HepG2 (cell line): ENCODE measurements at regions not wholly inside any gene's neighbourhood (a gene's known extent, or its start where the extent isn't known, plus 50 kb on each side); places are given as distances from the start of the nearest gene placed in this dataset.

Experiments used
- ATAC-seq: fragments of 200-7000 bp; cut with Tn5 transposase; 3 replicates; pipeline ENCODE4 v1.9.1; 2020; ENCODE audit warnings: mild to moderate bottlenecking, moderate library complexity
- BruUV-seq: library from RNA; stranded (reverse); fragments of 400-500 nt; replicated peaks from 2 replicates; lab custom pipeline; 2021; lab: Mats Ljungman, UMichigan
- CTCF ChIA-PET: fragments of 300-600 bp; formaldehyde crosslinking; extraction: SDS; loops from one replicate; lab custom pipeline; 2021; ENCODE audit warnings: low total read pairs, inconsistent platforms, low intra/inter-chr PET ratio; lab: Yijun Ruan, JAX
- POLR2A ChIA-PET: fragments of 350-600 bp; sonication (Branson Sonifier 250); formaldehyde crosslinking; loops from one replicate; lab custom pipeline; 2020; ENCODE audit warnings: antibody characterized with exemption, inconsistent platforms; lab: Yijun Ruan, JAX
- DNase-seq: peaks from one replicate; pipeline ENCODE4 v3.0.0-alpha.2; 2015; ENCODE audit warnings: low spot score
- FAIRE-seq: peaks from 3 replicates; lab custom pipeline; 2011; peaks lifted over from hg19 to GRCh38; lab: Jason Lieb, UNC
- H2AFZ ChIP-seq: one replicate; pipeline ENCODE4 v1.6.1; 2011; ENCODE audit warnings: low read length, inconsistent platforms
- H3K27ac ChIP-seq: fragments of 300-600 bp; 3 replicates; pipeline ENCODE4 v1.8.0; 2011; ENCODE audit warnings: mixed run types, mild to moderate bottlenecking, mixed read lengths, low read length, inconsistent platforms; ENCODE audit not compliant: insufficient read depth; ENCODE audit errors: extremely low read length
- H3K27me3 ChIP-seq, 2 experiments: fragments of 200-600 bp in 1 of 2; 2 replicates in 1 of 2; 3 replicates in 1 of 2; pipeline versions ENCODE4 v1.6.0 to v1.8.0; 2011; ENCODE audit warnings: low read length in 2 of 2, mild to moderate bottlenecking in 2 of 2, moderate library complexity in 2 of 2, inconsistent platforms in 1 of 2; ENCODE audit not compliant: insufficient read depth in 2 of 2, control insufficient read depth in 1 of 2
- H3K36me3 ChIP-seq, 2 experiments: fragments of 200-600 bp in 1 of 2; replicated peaks in 1 of 2; 2 replicates in 1 of 2; 3 replicates in 1 of 2; pipeline versions ENCODE4 v1.5.1 to v1.8.0; 2011; ENCODE audit warnings: low read length in 2 of 2, inconsistent platforms in 1 of 2; ENCODE audit not compliant: insufficient read depth in 2 of 2, control insufficient read depth in 1 of 2
- H3K4me1 ChIP-seq: 2 replicates; pipeline ENCODE4 v1.5.1; 2012; ENCODE audit warnings: low read length, inconsistent platforms; ENCODE audit not compliant: insufficient read depth
- H3K4me2 ChIP-seq: 2 replicates; pipeline ENCODE4 v1.6.0; 2011; ENCODE audit warnings: low read depth, low read length, inconsistent platforms
- H3K4me3 ChIP-seq, 3 experiments: fragments of 200-600 bp in 1 of 3; sonication (generic), shearing (Covaris generic) in 1 of 3; replicated peaks in 1 of 3; 2 replicates each; pipeline ENCODE4 v1.5.1; 2011 to 2016; ENCODE audit warnings: low read length in 3 of 3, inconsistent platforms in 2 of 3, low read depth in 2 of 3, mild to moderate bottlenecking in 2 of 3, control low read depth in 1 of 3, mixed read lengths in 1 of 3; ENCODE audit not compliant: insufficient read depth in 1 of 3
- H3K79me2 ChIP-seq: one replicate; pipeline ENCODE4 v1.6.1; 2011; ENCODE audit warnings: low read length, inconsistent platforms; ENCODE audit not compliant: insufficient read depth
- H3K9ac ChIP-seq: 2 replicates; pipeline ENCODE4 v1.6.0; 2011; ENCODE audit warnings: mild to moderate bottlenecking, low read depth, low read length, inconsistent platforms; ENCODE audit not compliant: insufficient read depth
- H3K9me3 ChIP-seq: 2 replicates; pipeline ENCODE4 v1.5.1; 2012; ENCODE audit warnings: mild to moderate bottlenecking, low read length
- H4K20me1 ChIP-seq: 2 replicates; pipeline ENCODE4 v1.6.0; 2011; ENCODE audit warnings: inconsistent platforms, mild to moderate bottlenecking, low read length, moderate library complexity; ENCODE audit not compliant: insufficient read depth
- BATF2 ChIP-seq: sonication (generic); formaldehyde crosslinking; IDR thresholded peaks from 2 replicates; pipeline ENCODE4 v1.8.0; 2022; ENCODE audit warnings: mild to moderate bottlenecking, missing genetic modification reagents, moderate library complexity
- CSRNP1 ChIP-seq: sonication (generic); formaldehyde crosslinking; IDR thresholded peaks from 2 replicates; pipeline ENCODE4 v1.8.1; 2023; ENCODE audit warnings: mild to moderate bottlenecking, missing genetic modification reagents
- EEA1 ChIP-seq: sonication (generic); formaldehyde crosslinking; IDR thresholded peaks from 2 replicates; pipeline ENCODE4 v1.5.1; 2020; ENCODE audit warnings: mild to moderate bottlenecking, missing genetic modification reagents, borderline replicate concordance
- GFI1 ChIP-seq: sonication (generic); formaldehyde crosslinking; IDR thresholded peaks from 2 replicates; pipeline ENCODE4 v1.5.0; 2020; ENCODE audit warnings: missing genetic modification reagents, mild to moderate bottlenecking, borderline replicate concordance
- GLI4 ChIP-seq: sonication (generic); formaldehyde crosslinking; IDR thresholded peaks from 2 replicates; pipeline ENCODE4 v1.5.1; 2020; ENCODE audit warnings: missing genetic modification reagents, mild to moderate bottlenecking, moderate library complexity, borderline replicate concordance
- HOXA9 ChIP-seq: sonication (generic); formaldehyde crosslinking; IDR thresholded peaks from 2 replicates; pipeline ENCODE4 v1.8.1; 2022; ENCODE audit warnings: missing genetic modification reagents, mild to moderate bottlenecking, moderate library complexity, borderline replicate concordance
- KDM6A ChIP-seq: IDR thresholded peaks from 2 replicates; pipeline ENCODE4 v1.6.1; 2016; ENCODE audit warnings: low read depth
- KLF13 ChIP-seq: sonication (generic); formaldehyde crosslinking; IDR thresholded peaks from 2 replicates; pipeline ENCODE4 v1.4.0; 2020; ENCODE audit warnings: mild to moderate bottlenecking, missing genetic modification reagents
- MAFG ChIP-seq: sonication (generic); formaldehyde crosslinking; IDR thresholded peaks from 2 replicates; pipeline ENCODE4 v1.5.1; 2020; ENCODE audit warnings: mild to moderate bottlenecking, missing genetic modification reagents
- NFE2 ChIP-seq: sonication (generic); formaldehyde crosslinking; IDR thresholded peaks from 2 replicates; pipeline ENCODE4 v1.4.0; 2020; ENCODE audit warnings: missing genetic modification reagents
- NR2F2 ChIP-seq: IDR thresholded peaks from 2 replicates; pipeline ENCODE4 v1.6.1; 2012; ENCODE audit warnings: low read depth, inconsistent platforms, borderline replicate concordance
- PRPF4 ChIP-seq: fragments of 200-400 bp; formaldehyde crosslinking; IDR thresholded peaks from 2 replicates; pipeline ENCODE4 v1.6.1; 2016; ENCODE audit warnings: low read length, low read depth; ENCODE audit not compliant: poor library complexity, severe bottlenecking
- RNF219 ChIP-seq: sonication (generic); formaldehyde crosslinking; IDR thresholded peaks from 2 replicates; pipeline ENCODE4 v1.5.0; 2020; ENCODE audit warnings: mild to moderate bottlenecking, missing genetic modification reagents
- THAP9 ChIP-seq: sonication (generic); formaldehyde crosslinking; IDR thresholded peaks from 2 replicates; pipeline ENCODE4; 2020; ENCODE audit warnings: missing genetic modification reagents, mild to moderate bottlenecking, borderline replicate concordance
- ZNF652 ChIP-seq: IDR thresholded peaks from 2 replicates; pipeline ENCODE4 v1.6.1; 2016; ENCODE audit warnings: low read depth, borderline replicate concordance
- WGBS: methylation state at CpG from one replicate; pipeline ENCODE4 v1.1.6; 2017; ENCODE audit warnings: low lambda C conversion rate; 5-methylcytosine and 5-hydroxymethylcytosine counted together
- in situ Hi-C: cut with HindIII; loops from 2 replicates; pipeline ENCODE4 v1.10.0; 2017; ENCODE audit warnings: low pct_unique_long_range_greater_than_20kb; ENCODE audit not compliant: extremely low pct_ligation_motif_present
- intact Hi-C: fragments of 100-400 bp; cut with micrococcal nuclease; formaldehyde crosslinking; loops from one replicate; pipeline ENCODE4 v1.10.0; 2022; ENCODE audit not compliant: unreplicated experiment
- TF ChIP-seq, protein P1 (sequence below): IDR thresholded peaks from 2 replicates; pipeline ENCODE4 v1.6.1; 2016; ENCODE audit warnings: low read depth, control low read depth

DNA sequence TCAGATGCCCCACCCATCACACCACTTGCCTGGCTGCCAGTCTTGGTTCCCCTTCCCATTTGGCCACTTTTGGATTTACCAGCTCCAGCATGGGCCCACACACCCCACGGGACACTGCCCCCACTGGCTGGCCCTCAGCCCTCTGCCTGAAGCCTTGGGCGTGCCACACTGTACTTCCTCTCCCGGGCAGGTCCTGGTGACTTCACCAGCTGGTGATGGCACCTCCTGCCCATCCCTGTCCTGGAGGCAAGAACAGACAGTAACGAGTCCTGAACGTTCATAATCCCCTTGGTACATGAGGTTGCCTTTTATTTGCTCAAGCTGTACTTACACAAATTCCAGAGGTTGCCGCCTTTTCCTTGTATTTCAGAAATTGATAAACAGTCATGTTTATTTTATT lies 81.1 kb downstream of the TMEM17 start:
- FAIRE-seq (no peak), ATAC-seq (no peak), DNase-seq (no peak)
- Histone ChIP-seq H3K9me3 (no peaks in the 10 kb centered on the region), H3K27me3 (no peaks in the 10 kb centered on the region), H3K4me2 (no peak overlapping the region), H3K36me3 (no peaks in the 10 kb centered on the region), H2AFZ (no peak overlapping the region), H3K4me3 (no peak overlapping the region), H3K4me1 (peaks cover 18% of the 10 kb centered on the region), H4K20me1 (no peaks in the 10 kb centered on the region), H3K79me2 (no peaks in the 10 kb centered on the region), H3K9ac (no peak overlapping the region), H3K27ac (no peak overlapping the region)
- in situ Hi-C loops, result loop anchor here (25.0 kb wide), 1 partner anchor 637 kb away; the partner anchor contains the start of gene OTX1
- intact Hi-C loops, result no loop called here
- CTCF ChIA-PET, result no interaction called here
- POLR2A ChIA-PET, result interaction anchor here (0.6 kb wide), 1 partner anchor 9 kb away, joined by 3 read pairs; no protein-coding TSS in a partner anchor
- TF ChIP-seq, protein P1, sequence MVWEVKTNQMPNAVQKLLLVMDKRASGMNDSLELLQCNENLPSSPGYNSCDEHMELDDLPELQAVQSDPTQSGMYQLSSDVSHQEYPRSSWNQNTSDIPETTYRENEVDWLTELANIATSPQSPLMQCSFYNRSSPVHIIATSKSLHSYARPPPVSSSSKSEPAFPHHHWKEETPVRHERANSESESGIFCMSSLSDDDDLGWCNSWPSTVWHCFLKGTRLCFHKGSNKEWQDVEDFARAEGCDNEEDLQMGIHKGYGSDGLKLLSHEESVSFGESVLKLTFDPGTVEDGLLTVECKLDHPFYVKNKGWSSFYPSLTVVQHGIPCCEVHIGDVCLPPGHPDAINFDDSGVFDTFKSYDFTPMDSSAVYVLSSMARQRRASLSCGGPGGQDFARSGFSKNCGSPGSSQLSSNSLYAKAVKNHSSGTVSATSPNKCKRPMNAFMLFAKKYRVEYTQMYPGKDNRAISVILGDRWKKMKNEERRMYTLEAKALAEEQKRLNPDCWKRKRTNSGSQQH, result no peak
- TF ChIP-seq HOXA9 (CRISPR knock-in tag), result no peak
- TF ChIP-seq GFI1 (CRISPR knock-in tag), result no peak
- no peak for TF ChIP-seq EEA1 (CRISPR knock-in tag)
- TF ChIP-seq KDM6A (CRISPR knock-in tag), result no peak
- TF ChIP-seq NR2F2, result no peak
- no peak for TF ChIP-seq NFE2 (CRISPR knock-in tag)
- no peak for TF ChIP-seq THAP9
- no peak for TF ChIP-seq ZNF652 (CRISPR knock-in tag)
- no peak for TF ChIP-seq RNF219 (CRISPR knock-in tag)
- TF ChIP-seq KLF13 (CRISPR knock-in tag), result no peak
- no peak for TF ChIP-seq MAFG (CRISPR knock-in tag)
- no peak for TF ChIP-seq GLI4 (CRISPR knock-in tag)
- TF ChIP-seq CSRNP1 (CRISPR knock-in tag), result no peak
- TF ChIP-seq BATF2 (CRISPR knock-in tag), result no peak
- no peak for TF ChIP-seq PRPF4
- WGBS, result 47% methylated on average over 6 of the region's 6 CpGs
- no TSS peak for BruUV-seq
